H4 (cell line): ENCODE measurements at regions not wholly inside any gene's neighbourhood (a gene's known extent, or its start where the extent isn't known, plus 50 kb on each side); places are given as distances from the start of the nearest gene placed in this dataset.

Experiments
- DNase-seq: peaks from one replicate; pipeline ENCODE4 v3.0.0-alpha.2; 2015; ENCODE audit warnings: low spot score

DNA sequence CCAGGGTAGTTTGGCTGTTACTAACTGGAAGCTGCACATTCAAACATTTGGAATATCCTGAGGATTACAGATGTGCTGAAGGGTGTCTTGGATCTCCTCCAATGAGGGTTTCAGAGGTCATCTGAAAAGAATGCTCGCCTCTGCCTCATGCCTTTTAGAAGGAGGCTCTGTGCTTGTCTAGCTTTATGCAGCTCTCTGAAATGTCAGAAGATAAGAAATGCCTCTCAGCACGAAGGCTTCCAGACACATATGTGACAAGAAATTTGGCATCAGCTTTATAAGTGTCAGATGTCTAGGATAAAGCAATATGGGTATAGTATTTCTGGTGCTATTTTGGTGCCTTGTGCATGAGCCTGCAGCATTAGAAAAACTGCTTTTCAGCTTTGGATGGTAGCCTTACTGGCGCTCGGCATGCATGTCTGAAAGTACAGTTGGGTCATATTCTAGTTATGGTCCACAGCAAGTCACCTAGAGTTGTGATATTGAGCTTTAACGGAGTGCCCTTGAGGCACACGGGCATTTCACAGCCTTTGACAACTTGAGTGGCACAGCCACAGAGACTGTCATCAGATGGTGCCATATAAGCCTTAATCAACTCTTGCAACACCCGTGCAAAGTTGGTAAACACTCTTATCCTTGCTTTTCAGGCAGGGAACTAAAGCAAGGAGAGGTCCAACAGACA is 70.8 kb upstream of the PGRMC2 start:
- DNase-seq, result peak; percentile 67

GRCh38 chr4:128357286-128357685 is 69.7 kb upstream of the PGRMC2 start:
- peak; percentile 57 for DNase-seq

- DNase-seq, result peak; percentile 31
Observed at GRCh38 chr4:128355305-128355704, 67.7 kb upstream of the PGRMC2 start.

- peak; percentile 96 for DNase-seq
Observed at GRCh38 chr4:128354205-128354821, 66.7 kb upstream of the PGRMC2 start.

DNA sequence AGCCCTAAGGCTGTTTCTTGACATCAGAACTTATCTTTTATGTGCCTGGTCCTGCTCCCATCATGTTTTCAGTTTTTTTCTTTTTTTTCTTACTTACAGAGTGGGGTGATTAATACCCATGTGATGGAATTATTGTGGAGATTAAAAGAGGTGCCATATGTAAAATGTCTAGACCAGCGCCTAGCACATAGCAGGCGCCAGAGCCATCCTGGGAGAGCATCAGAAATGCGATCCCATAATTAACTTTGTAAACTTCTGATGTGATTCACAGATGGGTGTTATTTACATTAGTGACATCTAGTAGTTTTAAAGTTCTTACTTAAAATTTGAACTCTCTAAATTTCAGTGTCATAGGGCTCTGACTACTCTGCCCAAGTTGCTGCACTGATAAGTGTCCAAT is 66.2 kb upstream of the PGRMC2 start:
- DNase-seq, result peak; percentile 79

GRCh38 chr4:128351502-128351901 is 63.9 kb upstream of the PGRMC2 start:
- no peak for DNase-seq

- no peak for DNase-seq
Observed at GRCh38 chr4:128350449-128351045, 62.9 kb upstream of the PGRMC2 start.

- DNase-seq, result peak; percentile 88
Observed at GRCh38 chr4:128349921-128350320, 62.3 kb upstream of the PGRMC2 start.

DNA sequence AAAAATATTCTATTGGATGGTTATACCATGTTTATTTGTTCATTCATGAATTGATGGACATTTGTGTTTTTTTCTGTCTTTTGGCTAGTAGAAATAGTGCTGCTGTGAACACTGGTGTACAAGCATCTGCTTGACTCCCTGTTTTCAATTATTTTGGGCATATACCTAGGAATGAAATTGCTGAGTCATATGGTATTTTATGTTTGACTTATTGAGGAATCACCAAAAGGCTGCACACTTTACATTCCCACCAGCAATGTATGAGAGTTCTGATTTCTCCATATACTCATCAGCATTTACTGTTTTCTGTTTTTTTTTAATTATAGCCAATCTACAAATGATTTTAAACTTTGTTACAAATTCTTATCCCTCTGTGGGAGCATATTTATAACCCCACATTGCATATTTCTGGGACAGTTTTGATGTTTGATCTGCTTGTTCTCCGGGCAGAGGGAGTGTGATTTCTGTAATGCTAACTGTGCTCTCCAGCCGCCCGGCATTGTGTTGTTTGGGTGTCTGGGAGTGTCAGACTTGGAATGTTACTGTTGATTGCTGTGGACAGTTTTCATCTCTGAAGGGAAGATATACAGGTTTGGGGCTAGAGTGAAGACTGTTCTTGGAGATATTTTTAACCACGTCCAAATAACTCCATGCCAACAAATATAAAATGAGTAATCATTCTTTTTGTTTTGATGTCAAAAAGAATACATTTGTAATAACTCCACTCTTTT is 60.5 kb upstream of the PGRMC2 start:
- DNase-seq, result no peak

DNA sequence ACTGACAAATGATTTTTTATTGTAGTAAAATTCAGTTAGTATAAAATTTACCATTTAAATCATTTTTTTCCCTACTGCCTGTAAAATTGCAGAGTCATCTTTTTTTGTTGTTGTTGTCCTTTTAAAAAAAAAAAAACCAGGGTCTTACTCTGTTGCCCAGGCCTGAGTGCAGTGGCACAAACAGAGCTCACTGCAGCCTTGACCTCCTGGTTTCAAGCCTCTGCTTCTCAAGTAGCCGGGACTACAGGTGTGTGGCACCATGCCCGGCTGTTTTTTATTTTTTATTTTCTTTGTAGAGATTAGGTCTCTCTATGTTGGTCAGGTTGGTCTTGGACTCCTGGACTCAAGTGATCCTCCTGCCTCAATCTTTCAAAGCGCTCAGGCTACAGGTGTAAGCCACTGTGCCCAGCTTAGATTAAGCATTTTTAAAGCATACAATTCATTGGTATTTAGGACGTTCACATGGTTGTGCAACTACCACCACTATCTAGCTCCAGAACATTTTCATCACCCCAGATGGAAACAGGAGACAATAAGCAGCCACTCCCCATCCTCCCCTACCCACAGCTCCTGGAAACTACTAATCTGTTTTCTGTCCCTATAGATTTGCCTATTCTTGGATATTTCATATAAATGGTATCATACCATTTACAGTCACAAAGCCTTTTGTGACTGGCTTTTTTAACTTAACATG is 59.7 kb upstream of the PGRMC2 start:
- DNase-seq, result no peak

- no peak for DNase-seq
Observed at GRCh38 chr4:128346054-128346716, 58.6 kb upstream of the PGRMC2 start.

- no peak for DNase-seq
Observed at GRCh38 chr4:128345650-128346049, 58.0 kb upstream of the PGRMC2 start.

- no peak for DNase-seq
Observed at GRCh38 chr4:128342762-128343161, 55.1 kb upstream of the PGRMC2 start.

DNA sequence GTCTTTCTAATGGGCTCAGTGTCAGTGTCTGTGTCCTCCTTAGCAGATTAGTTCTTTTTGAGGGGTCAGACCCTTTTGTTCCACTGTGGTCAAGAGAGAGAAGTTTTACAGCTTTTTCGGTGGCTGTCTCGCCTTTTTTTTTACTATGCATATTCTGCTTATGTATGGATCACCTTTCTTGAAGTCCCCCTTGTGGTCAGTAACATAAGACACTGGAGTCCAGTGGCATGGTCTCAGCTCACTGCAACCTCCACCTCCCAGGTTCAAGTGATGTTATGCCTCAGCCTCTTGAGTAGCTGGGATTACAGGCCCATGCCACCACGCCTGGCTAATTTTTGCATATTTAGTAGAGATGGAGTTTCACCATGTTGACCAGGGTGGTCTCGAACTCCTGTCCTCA is 54.0 kb upstream of the PGRMC2 start:
- no peak for DNase-seq

- DNase-seq, result peak; percentile 82
Observed at GRCh38 chr4:128338634-128339355, 51.2 kb upstream of the PGRMC2 start.

- no peak for DNase-seq
Observed at GRCh38 chr4:128337863-128338262, 50.2 kb upstream of the PGRMC2 start.
